Central memory CD8-positive, alpha-beta T cell (primary cell): ENCODE measurements at regions not wholly inside any gene's neighbourhood (a gene's known extent, or its start where the extent isn't known, plus 50 kb on each side); places are given as distances from the start of the nearest gene placed in this dataset.

ENCODE experiments used
- ATAC-seq: fragments of 150-1000 bp; cut with Tn5 transposase; replicated peaks from 2 replicates; pipeline ENCODE4 v1.10.0; 2022; ENCODE audit warnings: mild to moderate bottlenecking, moderate FRiP score, moderate number of reproducible peaks; ENCODE audit not compliant: poor library complexity, severe bottlenecking; ENCODE audit errors: extremely low read depth
- DNase-seq, 2 donors: peaks; one replicate each; pipeline ENCODE4 v3.0.0; 2021; ENCODE audit warnings: low spot score in 2 of 2
- H3K27ac Mint-ChIP-seq: one replicate; pipeline ENCODE4 v1.8.0; 2022; ENCODE audit warnings: low read depth, mild to moderate bottlenecking, moderate library complexity, mixed read lengths
- H3K27me3 Mint-ChIP-seq: one replicate; pipeline ENCODE4 v1.8.0; 2022; ENCODE audit warnings: mixed read lengths
- H3K36me3 Mint-ChIP-seq: one replicate; pipeline ENCODE4 v1.8.0; 2022; ENCODE audit warnings: mild to moderate bottlenecking, moderate library complexity, mixed read lengths; ENCODE audit not compliant: insufficient read depth
- H3K4me1 Mint-ChIP-seq: one replicate; pipeline ENCODE4 v1.8.0; 2022; ENCODE audit warnings: mixed read lengths
- H3K4me3 Mint-ChIP-seq: one replicate; pipeline ENCODE4 v1.8.0; 2022; ENCODE audit warnings: mild to moderate bottlenecking, moderate library complexity, mixed read lengths
- H3K9me3 Mint-ChIP-seq: one replicate; pipeline ENCODE4 v1.8.0; 2022; ENCODE audit warnings: mixed read lengths

DNA sequence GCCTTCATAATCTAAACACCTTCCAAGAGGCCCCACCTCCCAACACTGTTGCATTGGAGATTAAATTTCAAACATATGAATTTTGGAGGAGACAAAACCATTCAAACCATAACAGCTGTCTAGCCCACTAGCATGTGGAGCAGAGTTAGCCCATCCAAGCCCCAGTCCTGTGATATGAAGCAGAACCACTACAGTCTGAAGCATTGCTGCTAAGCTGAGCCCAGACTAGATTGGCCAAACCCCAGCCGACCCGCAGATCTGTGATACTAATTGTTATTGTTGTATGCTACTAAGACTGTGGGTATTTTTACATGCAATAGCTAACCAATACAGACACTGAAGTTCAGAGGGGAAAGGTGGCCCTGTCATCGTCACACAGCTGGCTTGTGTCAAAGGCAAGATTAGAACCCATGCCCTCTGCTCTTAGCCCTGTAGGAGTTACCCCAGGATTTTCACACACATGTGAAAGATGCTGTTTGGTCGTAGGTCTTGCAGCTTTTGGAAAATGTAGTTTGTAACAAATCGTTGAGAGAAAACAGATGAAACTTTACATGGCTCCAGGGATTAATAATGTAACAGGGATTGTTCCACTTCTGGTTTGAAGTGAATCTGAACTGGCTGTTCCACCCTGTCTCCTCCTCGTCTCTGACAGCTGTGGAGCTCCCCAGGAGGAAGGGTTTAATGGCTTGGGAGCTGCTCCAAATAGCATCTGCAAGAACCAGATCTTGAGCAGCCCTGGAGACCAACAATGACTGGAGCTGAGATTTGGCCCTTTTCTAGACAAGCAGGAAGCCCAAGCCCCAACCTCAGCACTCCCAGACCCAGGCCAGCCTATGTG is 517.5 kb downstream of the MID1IP1 start:
- Mint-ChIP-seq H3K27ac (no peak overlapping the region), H3K27me3 (peaks cover 9% of the 10 kb centered on the region), H3K36me3 (no peaks in the 10 kb centered on the region), H3K9me3 (peaks cover 6% of the 10 kb centered on the region), H3K4me1 (no peaks in the 10 kb centered on the region), H3K4me3 (no peak overlapping the region)
- DNase-seq (no peak), ATAC-seq (no peak)

DNA sequence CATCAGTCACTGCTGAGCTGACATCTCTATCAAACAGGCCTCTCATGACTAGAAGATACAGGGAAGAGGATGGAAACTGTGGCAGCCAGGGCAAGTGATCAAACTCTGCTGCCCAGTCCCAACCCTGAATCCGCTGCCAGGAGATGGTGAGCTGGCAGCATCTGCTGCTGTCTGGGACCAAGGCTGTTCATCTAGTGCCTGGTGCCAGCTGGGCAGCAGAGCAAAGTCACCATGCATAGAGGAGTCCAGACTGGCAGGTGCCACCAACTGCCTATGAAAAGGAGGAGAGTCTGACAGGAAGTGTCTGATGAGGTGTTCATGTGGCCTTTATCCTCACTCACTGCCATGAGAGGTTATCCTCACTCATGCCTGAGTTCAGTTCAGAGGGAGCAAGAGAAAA is 518.9 kb downstream of the MID1IP1 start:
- H3K4me1 Mint-ChIP-seq, result no peaks in the 10 kb centered on the region
- no peaks in the 10 kb centered on the region for H3K36me3 Mint-ChIP-seq
- H3K27me3 Mint-ChIP-seq, result peaks cover 9% of the 10 kb centered on the region
- no peak for ATAC-seq
- H3K4me3 Mint-ChIP-seq, result no peak overlapping the region
- H3K9me3 Mint-ChIP-seq, result peaks cover 6% of the 10 kb centered on the region
- H3K27ac Mint-ChIP-seq, result no peak overlapping the region
- no peak for DNase-seq

DNA sequence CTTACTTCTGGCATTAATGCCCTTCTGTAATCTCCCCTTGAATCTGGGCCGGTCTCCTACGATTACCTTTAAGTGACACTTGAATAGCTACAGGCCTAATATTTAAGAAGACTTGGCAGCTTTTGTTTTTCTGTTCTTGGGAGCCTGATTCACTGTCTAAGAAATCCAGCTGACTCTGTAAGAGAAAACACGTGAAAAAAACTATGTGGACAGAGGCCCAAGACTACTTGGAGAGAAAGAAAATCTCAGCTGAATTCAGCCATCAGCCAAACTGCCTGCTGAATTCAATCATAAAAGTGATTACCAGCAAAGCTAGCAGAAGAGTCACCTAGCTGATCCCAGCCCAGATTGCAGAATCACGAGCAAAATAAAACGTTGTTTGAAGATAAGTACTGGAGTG is 521.2 kb downstream of the MID1IP1 start:
- no peak for ATAC-seq
- no peaks in the 10 kb centered on the region for H3K36me3 Mint-ChIP-seq
- no peak overlapping the region for H3K4me3 Mint-ChIP-seq

DNA sequence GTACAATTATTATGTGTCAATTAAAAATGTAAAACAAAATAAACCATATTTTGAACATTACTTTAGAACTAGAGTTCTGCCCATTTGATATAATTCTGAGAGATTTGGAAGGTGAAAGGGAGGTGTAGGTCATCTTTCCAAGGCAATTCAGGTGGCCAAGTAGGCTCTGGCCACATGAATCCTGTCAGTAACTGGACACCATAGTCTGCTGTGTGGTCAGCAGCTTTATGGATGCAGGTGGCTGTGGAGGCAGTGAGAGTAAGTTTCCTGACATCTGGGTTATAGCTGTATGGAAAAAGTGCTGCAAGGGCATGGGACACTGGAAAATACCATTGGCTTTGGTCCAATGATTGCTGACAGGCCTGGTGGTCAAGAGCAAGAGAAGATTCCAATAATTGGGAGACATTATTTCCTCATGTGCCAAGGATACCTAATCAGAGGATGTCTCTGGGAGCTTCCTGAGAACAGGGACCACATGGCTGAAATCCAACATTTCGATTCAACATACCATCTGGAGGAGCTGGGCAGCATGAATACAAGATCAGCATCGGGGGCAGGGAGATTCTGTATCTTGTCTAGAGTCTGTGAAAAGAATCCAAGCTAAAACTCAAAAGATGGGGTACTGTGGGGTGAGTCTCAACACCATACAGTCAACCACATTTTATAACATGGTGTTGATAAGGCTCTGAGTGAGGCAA is 523.1 kb downstream of the MID1IP1 start:
- H3K36me3 Mint-ChIP-seq, result no peaks in the 10 kb centered on the region
- ATAC-seq (no peak), DNase-seq (no peak)
- no peak overlapping the region for H3K27ac Mint-ChIP-seq
- H3K27me3 Mint-ChIP-seq, result peaks cover 21% of the 10 kb centered on the region
- H3K9me3 Mint-ChIP-seq, result no peaks in the 10 kb centered on the region
- H3K4me1 Mint-ChIP-seq, result peaks cover 5% of the 10 kb centered on the region
- H3K4me3 Mint-ChIP-seq, result no peak overlapping the region

More for the DNA sequence above, 521.2 kb downstream of the MID1IP1 start:
- Mint-ChIP-seq H3K27me3 (peaks cover 2% of the 10 kb centered on the region), H3K27ac (no peak overlapping the region), H3K4me1 (peaks cover 2% of the 10 kb centered on the region), H3K9me3 (no peaks in the 10 kb centered on the region)
- DNase-seq, result no peak

DNA sequence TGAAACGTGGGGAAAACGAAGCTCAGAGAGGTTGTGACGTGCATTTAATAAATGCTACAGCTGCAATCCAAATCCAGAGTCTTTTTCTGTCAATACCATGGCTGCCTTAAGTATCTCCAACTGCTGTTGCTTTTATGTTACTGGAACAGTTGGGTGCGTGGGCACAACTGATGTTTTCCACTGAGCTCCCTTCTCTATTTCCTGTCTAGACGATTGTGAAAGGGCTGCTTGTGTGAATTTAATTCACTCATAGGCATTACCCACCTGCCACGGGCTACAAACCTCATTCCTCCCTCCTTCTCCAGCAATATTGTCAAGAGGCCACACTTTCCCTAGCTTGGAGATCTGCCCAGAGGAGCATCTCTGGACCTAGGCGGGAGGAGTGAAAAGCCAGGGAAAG is 526.0 kb downstream of the MID1IP1 start:
- Mint-ChIP-seq H3K4me3 (no peak overlapping the region), H3K9me3 (no peaks in the 10 kb centered on the region), H3K36me3 (no peaks in the 10 kb centered on the region), H3K4me1 (peaks cover 12% of the 10 kb centered on the region), H3K27ac (no peak overlapping the region), H3K27me3 (peaks cover 26% of the 10 kb centered on the region)
- ATAC-seq (no peak), DNase-seq (no peak)

DNA sequence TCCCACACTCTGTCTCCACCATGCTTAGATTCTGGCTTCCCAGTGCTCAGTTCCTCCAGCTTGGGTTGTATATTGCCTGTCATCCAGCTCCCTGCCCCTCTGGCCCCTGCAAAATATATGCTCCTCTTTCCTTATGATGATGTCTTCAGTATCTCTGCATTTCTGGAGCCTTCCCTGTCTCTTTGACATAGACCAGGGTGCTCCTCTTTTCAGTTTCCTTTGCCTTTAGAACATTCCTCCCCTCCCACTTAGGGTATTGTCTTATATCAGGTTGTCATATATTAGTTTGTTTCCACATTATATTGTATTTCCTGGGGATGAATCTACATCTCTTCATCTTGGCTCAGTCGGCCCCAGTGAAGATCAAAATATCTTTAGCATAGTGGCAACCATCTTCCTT is 526.4 kb downstream of the MID1IP1 start:
- DNase-seq (no peak), ATAC-seq (no peak)
- Mint-ChIP-seq H3K4me3 (no peak overlapping the region), H3K36me3 (no peaks in the 10 kb centered on the region), H3K4me1 (peaks cover 12% of the 10 kb centered on the region), H3K9me3 (no peaks in the 10 kb centered on the region), H3K27ac (no peak overlapping the region), H3K27me3 (peaks cover 26% of the 10 kb centered on the region)

DNA sequence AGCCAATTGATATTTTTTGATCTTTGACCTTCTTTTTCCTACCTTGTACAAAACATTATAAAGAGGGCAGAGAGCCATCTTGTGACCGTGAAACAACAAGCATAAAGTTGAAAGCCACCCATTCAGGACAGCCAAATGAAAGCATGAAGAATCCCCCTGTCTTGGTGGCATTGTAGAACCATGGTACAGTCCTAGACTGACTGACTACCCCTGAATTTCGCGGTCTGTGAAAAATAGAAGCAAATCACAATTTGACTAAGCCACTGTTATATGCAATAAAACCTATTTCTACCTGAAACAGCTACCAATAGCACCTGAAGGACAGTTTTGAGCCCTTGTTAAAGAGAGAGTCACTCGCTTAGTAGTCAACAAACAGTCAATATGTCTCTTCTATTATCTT is 527.4 kb downstream of the MID1IP1 start:
- DNase-seq, result no peak
- no peaks in the 10 kb centered on the region for H3K36me3 Mint-ChIP-seq
- H3K9me3 Mint-ChIP-seq, result no peaks in the 10 kb centered on the region
- H3K27me3 Mint-ChIP-seq, result peaks cover 26% of the 10 kb centered on the region
- H3K27ac Mint-ChIP-seq, result no peak overlapping the region
- ATAC-seq, result no peak
- peaks cover 12% of the 10 kb centered on the region for H3K4me1 Mint-ChIP-seq
- no peak overlapping the region for H3K4me3 Mint-ChIP-seq

DNA sequence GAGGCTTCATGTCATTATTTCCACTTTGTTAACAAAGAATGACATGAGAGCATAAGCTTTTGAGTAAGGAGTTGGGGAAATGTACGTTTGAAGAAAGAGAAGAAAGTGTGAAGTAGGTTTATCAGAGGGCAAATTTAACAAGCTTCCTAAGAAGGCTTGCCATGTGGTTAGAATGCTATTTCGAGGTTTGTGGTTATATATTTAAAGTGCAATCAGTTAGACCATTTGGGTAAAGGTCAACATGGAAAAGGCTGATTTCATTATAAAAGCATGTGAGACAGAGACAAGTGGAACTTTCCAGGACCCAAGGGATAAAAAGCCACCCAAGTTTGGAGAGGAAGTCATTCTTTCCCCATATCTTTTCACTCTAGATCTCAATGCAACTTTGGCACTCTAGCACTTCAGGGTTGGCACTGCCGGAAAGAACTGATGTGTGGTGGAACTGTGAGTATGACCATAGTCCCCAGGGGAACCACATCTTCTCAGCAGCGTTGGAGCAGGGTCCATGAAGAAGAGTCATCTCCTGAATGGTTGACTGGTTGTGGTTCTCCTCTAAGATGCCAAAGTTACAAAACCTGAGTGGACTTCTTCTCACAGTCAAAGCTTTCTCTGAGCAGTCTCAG is 529.9 kb downstream of the MID1IP1 start:
- ATAC-seq (no peak), DNase-seq (no peak)
- H3K27ac Mint-ChIP-seq, result no peak overlapping the region
- H3K9me3 Mint-ChIP-seq, result no peaks in the 10 kb centered on the region
- H3K4me3 Mint-ChIP-seq, result no peak overlapping the region
- peaks cover 26% of the 10 kb centered on the region for H3K27me3 Mint-ChIP-seq
- no peaks in the 10 kb centered on the region for H3K36me3 Mint-ChIP-seq
- H3K4me1 Mint-ChIP-seq, result peaks cover 12% of the 10 kb centered on the region

DNA sequence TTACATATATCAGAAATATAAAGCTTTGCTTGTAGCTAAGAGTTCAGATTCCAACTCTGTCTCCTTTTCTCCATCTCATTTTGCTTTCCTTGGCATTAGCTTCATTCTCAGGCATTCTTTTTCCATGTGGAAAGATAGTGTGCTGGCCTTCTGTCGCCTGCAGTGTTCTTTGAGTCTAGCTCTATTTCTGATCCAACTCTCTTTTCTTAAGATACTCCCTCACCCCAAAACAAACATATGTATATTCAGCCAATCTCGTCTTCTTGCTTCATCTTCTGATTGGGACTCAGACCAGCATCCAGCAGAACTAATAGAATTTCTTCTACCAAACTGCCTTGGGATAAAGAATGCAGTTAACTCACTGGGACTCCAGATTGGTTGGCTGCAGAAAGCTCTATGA is 532.2 kb downstream of the MID1IP1 start:
- no peaks in the 10 kb centered on the region for H3K36me3 Mint-ChIP-seq
- no peak for ATAC-seq
- H3K27me3 Mint-ChIP-seq, result peaks cover 15% of the 10 kb centered on the region
- no peak for DNase-seq
- no peaks in the 10 kb centered on the region for H3K9me3 Mint-ChIP-seq
- no peak overlapping the region for H3K27ac Mint-ChIP-seq
- H3K4me1 Mint-ChIP-seq, result peaks cover 17% of the 10 kb centered on the region
- H3K4me3 Mint-ChIP-seq, result no peak overlapping the region

DNA sequence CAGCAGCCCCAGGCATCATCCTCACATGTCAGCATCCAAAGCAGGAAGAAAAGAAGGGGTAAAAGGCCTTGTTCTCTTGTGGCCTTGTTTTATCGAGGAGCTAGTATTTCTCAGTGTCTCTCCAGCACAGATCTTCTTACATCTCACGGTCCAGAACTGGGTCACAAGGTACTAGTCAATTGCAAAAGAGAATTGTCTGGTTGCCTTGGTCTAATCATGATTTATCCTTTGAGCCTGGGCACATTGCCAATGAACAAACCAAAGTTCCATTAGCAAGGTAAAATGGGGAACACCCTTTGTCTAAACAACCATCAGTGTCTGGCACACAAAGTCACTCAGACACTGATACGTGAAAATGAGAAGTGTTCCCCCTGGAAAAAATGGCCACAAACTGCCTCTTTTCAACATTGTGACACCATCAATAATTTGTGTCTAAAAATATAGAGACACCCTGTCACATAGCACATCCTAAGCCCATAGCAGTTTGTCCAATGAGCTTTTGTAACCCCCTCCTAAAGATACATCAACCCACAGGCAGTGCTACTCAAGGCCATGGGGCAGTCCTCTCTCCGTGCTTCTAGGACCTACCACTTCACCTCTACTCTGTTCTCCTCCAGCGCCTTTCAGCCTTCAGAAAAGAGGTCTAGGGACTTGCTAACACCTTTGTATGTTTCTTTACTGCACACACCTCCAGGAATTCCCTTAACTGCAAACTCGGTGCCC is 534.4 kb downstream of the MID1IP1 start:
- H3K27ac Mint-ChIP-seq, result no peak overlapping the region

DNA sequence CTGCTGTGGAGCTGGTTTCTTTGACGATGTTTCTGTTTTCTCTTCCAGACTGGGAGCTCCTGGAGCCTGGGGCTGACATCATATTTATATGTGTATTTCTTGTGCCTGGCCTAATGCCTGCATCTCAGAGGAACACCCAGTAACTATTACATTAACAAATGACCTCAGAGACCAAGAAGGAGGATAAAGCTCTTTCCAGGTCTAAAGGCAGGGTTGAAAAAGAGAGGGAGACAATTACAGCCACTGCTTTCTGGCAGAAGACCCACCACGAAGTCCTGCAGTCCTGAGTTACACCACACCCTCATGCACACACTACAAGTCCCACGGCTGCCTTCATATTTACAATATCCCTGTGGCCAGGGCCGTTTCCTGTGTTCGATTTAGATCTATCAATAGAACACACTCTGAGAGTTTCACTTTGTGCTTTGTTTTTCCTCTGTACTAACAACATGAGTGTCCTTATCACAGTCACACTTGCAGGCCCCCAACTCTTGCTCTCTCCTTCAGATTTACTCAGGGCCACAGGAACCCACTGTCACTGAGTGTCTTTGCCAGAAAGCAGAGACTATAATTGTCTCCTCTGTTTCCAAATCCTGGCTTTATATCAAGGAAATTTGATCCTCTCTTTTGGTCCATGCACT is 535.5 kb downstream of the MID1IP1 start:
- Mint-ChIP-seq H3K27me3 (peaks cover 5% of the 10 kb centered on the region), H3K27ac (peak overlapping the region; percentile 63), H3K36me3 (no peaks in the 10 kb centered on the region), H3K4me3 (no peak overlapping the region), H3K4me1 (peaks cover 11% of the 10 kb centered on the region), H3K9me3 (no peaks in the 10 kb centered on the region)
- no peak for DNase-seq
- peak; percentile 19 for ATAC-seq

More for the DNA sequence above, 534.4 kb downstream of the MID1IP1 start:
- DNase-seq, result no peak
- ATAC-seq, result no peak
- H3K9me3 Mint-ChIP-seq, result no peaks in the 10 kb centered on the region
- H3K4me3 Mint-ChIP-seq, result no peak overlapping the region
- H3K36me3 Mint-ChIP-seq, result no peaks in the 10 kb centered on the region
- peaks cover 17% of the 10 kb centered on the region for H3K4me1 Mint-ChIP-seq
- no peaks in the 10 kb centered on the region for H3K27me3 Mint-ChIP-seq

DNA sequence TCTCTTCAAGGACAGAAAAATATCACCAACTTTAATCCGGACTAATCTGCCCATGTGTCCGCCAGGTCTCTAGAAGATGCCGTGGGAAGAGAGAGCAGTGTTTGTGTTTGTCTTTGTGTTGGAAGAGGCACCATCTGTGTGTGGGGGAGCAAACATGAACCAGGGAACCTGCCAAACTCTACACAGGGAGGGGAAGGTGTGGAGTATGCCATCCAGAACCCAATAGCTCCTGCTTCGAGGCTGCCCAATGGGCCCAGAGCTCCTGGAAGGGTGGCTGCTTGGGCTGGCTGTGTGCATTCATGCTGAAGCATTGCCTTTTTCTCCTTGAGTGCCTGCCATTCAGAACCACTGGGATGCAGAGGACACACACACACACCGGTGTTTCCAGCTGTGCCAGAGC is 536.2 kb downstream of the MID1IP1 start:
- Mint-ChIP-seq H3K4me3 (no peak overlapping the region), H3K9me3 (no peaks in the 10 kb centered on the region), H3K27ac (peak overlapping the region; percentile 63), H3K27me3 (peaks cover 10% of the 10 kb centered on the region), H3K4me1 (peaks cover 11% of the 10 kb centered on the region), H3K36me3 (no peaks in the 10 kb centered on the region)
- ATAC-seq (no peak), DNase-seq (no peak)
